CD4-positive, alpha-beta T cell treated with Interleukin-21 for 1 hour (primary cell): ENCODE measurements at regions not wholly inside any gene's neighbourhood (a gene's known extent, or its start where the extent isn't known, plus 50 kb on each side); places are given as distances from the start of the nearest gene placed in this dataset.

Experiments
- DNase-seq: peaks from one replicate; pipeline ENCODE4 v3.0.0-alpha.2; 2020

GRCh38 chr7:35581605-35582210 lies 113.2 kb downstream of the HERPUD2 start:
- no peak for DNase-seq

GRCh38 chr7:35576031-35576573 lies 118.8 kb downstream of the HERPUD2 start:
- no peak for DNase-seq

GRCh38 chr7:35571611-35572240 lies 123.2 kb downstream of the HERPUD2 start:
- DNase-seq = no peak

- no peak for DNase-seq
These were observed 124.0 kb downstream of the HERPUD2 start for GRCh38 chr7:35570937-35571336.

- DNase-seq = no peak
These were observed 129.0 kb downstream of the HERPUD2 start for GRCh38 chr7:35565927-35566326.

GRCh38 chr7:35558841-35559240 lies 136.1 kb downstream of the HERPUD2 start:
- DNase-seq = no peak

GRCh38 chr7:35556515-35557471 lies 138.1 kb downstream of the HERPUD2 start:
- no peak for DNase-seq

GRCh38 chr7:35555934-35556333 lies 139.0 kb downstream of the HERPUD2 start:
- no peak for DNase-seq

- no peak for DNase-seq
These were observed 139.5 kb downstream of the HERPUD2 start for GRCh38 chr7:35555386-35555785.

GRCh38 chr7:35553519-35553918 lies 141.4 kb downstream of the HERPUD2 start:
- DNase-seq = no peak

- no peak for DNase-seq
These were observed 142.2 kb downstream of the HERPUD2 start for GRCh38 chr7:35552691-35553090.

- DNase-seq = no peak
These were observed 143.4 kb downstream of the HERPUD2 start for GRCh38 chr7:35551321-35552081.

- no peak for DNase-seq
These were observed 144.1 kb downstream of the HERPUD2 start for GRCh38 chr7:35550831-35551230.

GRCh38 chr7:35549781-35550180 lies 145.2 kb downstream of the HERPUD2 start:
- DNase-seq = no peak

- DNase-seq = no peak
These were observed 146.6 kb downstream of the HERPUD2 start for GRCh38 chr7:35548291-35548690.

- no peak for DNase-seq
These were observed 148.1 kb downstream of the HERPUD2 start for GRCh38 chr7:35546691-35547429.

- no peak for DNase-seq
These were observed 149.1 kb downstream of the HERPUD2 start for GRCh38 chr7:35545831-35546230.

GRCh38 chr7:35544028-35544742 lies 150.8 kb downstream of the HERPUD2 start:
- no peak for DNase-seq

GRCh38 chr7:35537067-35538023 lies 157.6 kb downstream of the HERPUD2 start:
- DNase-seq = peak; percentile 76

- no peak for DNase-seq
These were observed 158.5 kb downstream of the HERPUD2 start for GRCh38 chr7:35536396-35536826.
